ENCODE measurements at regions not wholly inside any gene's neighbourhood (a gene's known extent, or its start where the extent isn't known, plus 50 kb on each side); places are given as distances from the start of the nearest gene placed in this dataset.

DNA sequence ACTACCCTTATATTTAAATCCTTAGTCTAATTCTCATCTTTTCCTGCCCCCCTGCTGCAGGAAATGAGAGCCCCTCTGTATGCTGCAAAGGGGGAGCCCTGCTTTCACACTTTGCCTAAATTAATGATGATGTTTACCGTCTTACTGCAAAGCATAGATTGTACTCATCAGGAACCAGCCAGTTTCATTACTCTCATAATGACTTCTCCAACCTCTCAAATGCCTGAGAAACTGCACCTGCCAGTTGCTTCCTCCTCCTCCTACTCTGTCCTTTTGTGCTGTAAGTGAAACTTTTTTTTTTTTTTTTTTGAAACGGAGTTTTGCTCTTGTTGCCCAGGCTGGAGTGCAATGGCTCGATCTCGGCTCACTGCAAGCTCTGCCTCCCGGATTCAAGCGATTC is 101.7 kb downstream of the ADSS2 start:
- no peaks in the 10 kb centered on the region for H3K27me3 ChIP-seq
- H3K4me3 ChIP-seq = no peak overlapping the region
- 64 to 75% (median 71%) methylated on average over 6 of the region's 6 CpGs for WGBS, 5 donors
- H3K4me1 ChIP-seq = peaks cover 7 to 33% (median 19%) of the 10 kb centered on the region in 4 donors
- H3K27ac ChIP-seq = peak overlapping the region in 1 of 5 donors; percentile 71
- intact Hi-C loops (cut with DNase I; ENCODE audit: low total_unique reads) = no loop called here
- no peaks in the 10 kb centered on the region for H3K36me3 ChIP-seq
- TF ChIP-seq POLR2A (IDR thresholded peaks at IDR 0.05) = no peak
- TF ChIP-seq CTCF (IDR thresholded peaks at IDR 0.05) = no peak
- TF ChIP-seq POLR2AphosphoS5 (IDR thresholded peaks at IDR 0.05) = no peak
- no peak for TF ChIP-seq EP300 (IDR thresholded peaks at IDR 0.05)
- DNase-seq = no peak
- H3K9me3 ChIP-seq = no peaks in the 10 kb centered on the region

DNA sequence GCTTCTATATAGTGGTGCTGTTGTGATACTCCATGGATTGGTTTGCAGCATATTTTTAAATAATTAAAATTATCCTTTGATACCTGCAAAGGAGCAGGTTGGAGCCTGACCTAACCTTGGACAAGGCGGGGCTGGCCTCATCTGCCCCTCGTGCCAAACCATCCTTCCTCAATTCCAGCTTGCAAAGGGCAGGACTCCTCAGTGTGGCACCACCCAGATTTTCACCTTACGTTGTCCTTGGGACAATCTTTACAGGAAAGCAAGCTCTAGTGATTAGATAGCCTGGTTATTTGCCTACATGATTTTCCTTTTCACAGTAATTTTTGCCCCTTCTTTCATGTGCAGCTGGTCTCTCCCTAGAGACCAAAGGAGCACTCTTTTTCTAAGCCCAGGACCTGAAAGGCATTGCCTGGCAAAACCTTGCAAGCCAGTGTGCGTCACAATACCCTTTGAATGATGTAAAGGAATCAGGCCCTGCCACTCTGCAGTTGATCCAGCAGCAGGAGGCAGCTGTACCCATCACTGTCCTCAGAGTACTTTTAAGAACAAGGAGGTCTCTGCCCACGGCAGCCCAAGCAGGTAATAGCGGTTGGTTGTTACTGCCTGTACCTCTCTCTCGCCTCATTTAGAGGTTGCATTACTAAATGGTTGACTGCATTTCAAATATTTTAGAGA is 99.4 kb downstream of the ADSS2 start:
- Histone ChIP-seq H3K9me3 (no peaks in the 10 kb centered on the region), H3K27me3 (no peaks in the 10 kb centered on the region), H3K36me3 (no peaks in the 10 kb centered on the region), H3K4me3 (no peak overlapping the region), H3K4me1 (peaks cover 7 to 30% (median 19%) of the 10 kb centered on the region in 4 donors), H3K27ac (peak overlapping the region in 4 of 5 donors; percentile 37 to 76 (median 61))
- intact Hi-C loops (cut with DNase I; ENCODE audit: low total_unique reads) = no loop called here
- WGBS, 5 donors = 43 to 66% (median 59%) methylated on average over 7 of the region's 7 CpGs
- TF ChIP-seq POLR2AphosphoS5 (IDR thresholded peaks at IDR 0.05) (peak in 2 of 3 donors; percentile 16 to 51), POLR2A (IDR thresholded peaks at IDR 0.05) (no peak), CTCF (IDR thresholded peaks at IDR 0.05) (no peak), EP300 (IDR thresholded peaks at IDR 0.05) (no peak)
- peak; percentile 45 to 56 for DNase-seq

- Histone ChIP-seq H3K36me3 (no peaks in the 10 kb centered on the region), H3K4me3 (no peak overlapping the region), H3K4me1 (peaks cover 7 to 29% (median 17%) of the 10 kb centered on the region in 4 donors), H3K9me3 (no peaks in the 10 kb centered on the region), H3K27ac (peak overlapping the region in 4 of 5 donors; percentile 49 to 76 (median 69)), H3K27me3 (no peaks in the 10 kb centered on the region)
- TF ChIP-seq EP300 (IDR thresholded peaks at IDR 0.05) (no peak), POLR2AphosphoS5 (IDR thresholded peaks at IDR 0.05) (peak in 2 of 3 donors; percentile 19 to 84), CTCF (IDR thresholded peaks at IDR 0.05) (no peak), POLR2A (IDR thresholded peaks at IDR 0.05) (no peak)
- intact Hi-C loops (cut with DNase I; ENCODE audit: low total_unique reads) = no loop called here
- peak; percentile 49 to 67 for DNase-seq
- WGBS, 5 donors = 31 to 48% (median 45%) methylated on average over 7 of the region's 7 CpGs
These were observed 98.1 kb downstream of the ADSS2 start for GRCh38 chr1:244353551-244354091.

GRCh38 chr1:244354810-244355278 is 96.9 kb downstream of the ADSS2 start:
- intact Hi-C loops (cut with DNase I; ENCODE audit: low total_unique reads) = no loop called here
- no peak overlapping the region for H3K27ac ChIP-seq
- no peak for DNase-seq
- H3K4me3 ChIP-seq = no peak overlapping the region
- peaks cover 7 to 18% (median 13%) of the 10 kb centered on the region in 4 donors for H3K4me1 ChIP-seq
- H3K27me3 ChIP-seq = no peaks in the 10 kb centered on the region
- 51 to 86% (median 71%) methylated on average over 5 of the region's 5 CpGs for WGBS, 5 donors
- TF ChIP-seq POLR2A (IDR thresholded peaks at IDR 0.05) (no peak), POLR2AphosphoS5 (IDR thresholded peaks at IDR 0.05) (no peak)
- H3K9me3 ChIP-seq = no peaks in the 10 kb centered on the region
- H3K36me3 ChIP-seq = no peaks in the 10 kb centered on the region

GRCh38 chr1:244356376-244356775 is 95.3 kb downstream of the ADSS2 start:
- DNase-seq = no peak
- Histone ChIP-seq H3K36me3 (no peaks in the 10 kb centered on the region), H3K27ac (no peak overlapping the region), H3K27me3 (no peaks in the 10 kb centered on the region), H3K4me3 (no peak overlapping the region), H3K9me3 (no peaks in the 10 kb centered on the region), H3K4me1 (peaks cover 7 to 14% (median 11%) of the 10 kb centered on the region in 4 donors)
- WGBS, 5 donors = 34 to 66% (median 45%) methylated on average over 1 of the region's 1 CpG
- TF ChIP-seq POLR2A (IDR thresholded peaks at IDR 0.05) (no peak), CTCF (IDR thresholded peaks at IDR 0.05) (no peak), POLR2AphosphoS5 (IDR thresholded peaks at IDR 0.05) (no peak), EP300 (IDR thresholded peaks at IDR 0.05) (no peak)
- intact Hi-C loops (cut with DNase I; ENCODE audit: low total_unique reads) = no loop called here

Measured in stomach (tissue), 8 donors.